ENCODE measurements at regions not wholly inside any gene's neighbourhood (a gene's known extent, or its start where the extent isn't known, plus 50 kb on each side); places are given as distances from the start of the nearest gene placed in this dataset.
"Not testable (repeated sequence)": the region's sequence is repeated elsewhere in the genome, so short reads cannot be mapped to it uniquely, and the experiment has no call there.

DNA sequence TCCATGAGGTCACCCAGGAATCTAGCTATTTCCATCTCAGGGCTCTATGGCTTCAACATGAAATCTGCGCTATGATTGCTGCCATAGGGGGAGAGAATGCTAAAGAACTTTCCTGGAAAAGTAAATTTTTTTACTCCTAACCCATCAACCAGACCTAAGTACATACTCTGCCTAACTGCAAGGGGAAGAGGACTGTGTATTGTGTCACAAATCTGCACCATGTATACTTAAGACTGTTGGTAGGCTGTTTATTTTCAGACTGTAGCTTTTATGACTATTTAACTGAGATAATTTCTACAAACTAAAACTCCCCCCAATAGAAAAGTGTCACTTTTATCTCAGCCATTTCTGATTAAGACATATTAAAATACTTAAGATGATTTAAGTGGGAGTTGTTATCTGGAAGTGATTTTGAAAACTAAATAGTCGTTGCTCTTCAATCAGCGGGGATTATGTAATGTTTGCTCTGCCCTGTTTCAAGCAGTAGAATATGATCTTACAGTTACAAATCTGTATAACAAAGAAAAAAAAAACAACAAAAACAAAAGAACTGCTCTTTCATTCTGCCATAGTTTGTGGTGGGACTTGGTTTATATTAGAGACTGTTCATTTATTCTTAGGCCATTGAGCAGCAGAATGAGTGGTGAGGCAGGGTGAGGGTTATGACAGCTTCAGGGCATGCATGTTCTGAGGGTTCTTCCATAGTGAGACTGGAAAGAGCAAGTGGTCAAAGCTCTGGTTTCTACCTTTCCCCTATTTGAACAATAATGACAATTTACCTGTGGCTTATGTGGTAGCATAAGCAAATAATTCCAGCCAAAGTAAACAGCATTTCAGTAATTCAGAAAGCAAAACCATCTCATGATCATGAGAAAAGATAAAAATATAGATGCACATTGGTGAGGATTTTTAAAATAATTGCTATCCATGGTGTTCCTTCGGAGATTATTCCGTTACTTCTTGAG, 126.3 kb upstream of the CEP162 start:
- DNase-seq = no peak

GRCh38 chr6:84350397-84350796, 123.0 kb upstream of the CEP162 start:
- peak in 2 of 3 donors; percentile 30 to 64 for DNase-seq

GRCh38 chr6:84349542-84349941, 122.1 kb upstream of the CEP162 start:
- no peak for DNase-seq

GRCh38 chr6:84348801-84349200, 121.4 kb upstream of the CEP162 start:
- DNase-seq = no peak

DNA sequence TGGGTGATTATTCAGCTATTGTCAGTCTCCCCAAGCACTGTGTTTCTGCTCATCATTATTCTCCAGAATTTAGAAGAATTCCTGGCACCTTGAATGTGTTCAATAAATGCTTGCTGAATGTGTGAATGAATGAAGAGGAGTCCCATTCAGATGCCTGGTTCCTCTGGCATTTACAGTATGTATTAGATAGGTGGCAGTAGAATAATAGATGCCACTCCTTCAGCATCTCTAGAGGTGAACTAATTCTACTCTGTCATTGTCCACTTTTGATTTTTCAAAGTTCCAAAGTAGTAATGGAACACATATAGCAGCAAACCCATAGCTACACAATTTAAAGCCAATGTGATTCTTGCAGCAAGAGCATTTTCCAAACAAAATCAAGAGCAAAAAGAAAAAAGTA, 118.9 kb upstream of the CEP162 start:
- no peak for DNase-seq

GRCh38 chr6:84344005-84344404, 116.6 kb upstream of the CEP162 start:
- no peak for DNase-seq

DNA sequence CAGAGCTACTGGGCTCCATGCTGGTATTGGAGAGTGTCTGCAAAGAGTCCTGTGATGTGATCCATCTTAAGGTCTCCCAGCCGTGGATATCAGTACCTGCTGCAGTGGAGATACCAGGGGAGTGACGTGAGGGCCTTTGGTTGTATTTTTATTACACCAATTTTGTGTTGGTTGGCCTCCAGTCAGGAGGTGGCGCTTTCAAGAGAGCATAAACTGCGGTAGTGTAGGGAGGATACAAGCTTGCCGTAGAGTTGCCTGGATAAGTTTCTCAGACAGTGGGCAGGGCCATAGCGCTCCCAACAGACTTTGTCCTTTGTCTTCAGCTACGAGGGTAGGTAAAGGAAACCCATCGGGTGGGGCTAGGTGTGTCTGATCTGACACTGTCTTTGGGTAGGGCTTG, 113.0 kb upstream of the CEP162 start:
- no peak for DNase-seq

GRCh38 chr6:84333842-84334241, 106.4 kb upstream of the CEP162 start:
- peak in 2 of 3 donors; percentile 37 to 75 for DNase-seq

DNA sequence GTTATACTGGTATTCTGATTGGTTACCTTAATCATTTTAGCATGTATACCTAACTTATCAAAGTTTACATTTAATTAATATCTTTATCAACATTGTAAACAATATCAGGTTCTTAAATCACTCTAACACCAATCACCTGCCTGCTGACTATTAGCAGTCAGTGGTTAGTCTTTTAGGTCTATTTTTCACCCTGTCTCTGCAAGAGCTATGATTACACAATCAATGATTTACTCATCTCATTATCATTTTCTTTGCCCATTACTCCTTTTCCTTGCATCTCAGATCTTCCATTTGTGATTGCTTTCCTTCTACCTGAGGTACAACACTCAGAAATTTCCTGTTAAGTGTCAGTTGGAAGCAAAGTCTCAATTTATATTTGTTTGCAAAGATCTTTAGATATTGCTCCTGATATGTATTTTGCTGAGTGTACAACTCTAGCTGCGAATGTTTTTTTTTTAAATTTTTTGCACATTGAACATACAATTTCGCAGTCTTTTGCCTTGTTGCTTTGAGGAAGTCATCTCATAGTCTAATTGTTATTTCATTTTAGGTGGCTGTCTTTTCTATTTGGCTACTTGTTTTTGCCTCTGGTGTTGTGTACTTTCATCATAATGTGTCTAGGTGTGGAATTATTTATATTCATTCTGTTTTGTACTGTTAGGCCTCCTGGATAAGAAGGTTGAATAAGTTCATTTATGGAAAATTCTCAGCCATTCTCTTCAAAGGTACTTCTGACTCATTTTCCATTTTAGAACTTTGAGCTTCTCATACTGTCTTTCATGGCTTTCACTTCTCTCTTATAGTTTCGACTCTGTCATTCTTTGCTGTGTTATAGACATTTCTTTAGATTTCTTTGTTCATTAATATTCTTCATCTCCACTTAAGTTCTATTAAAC, 104.9 kb upstream of the CEP162 start:
- no peak for DNase-seq

DNA sequence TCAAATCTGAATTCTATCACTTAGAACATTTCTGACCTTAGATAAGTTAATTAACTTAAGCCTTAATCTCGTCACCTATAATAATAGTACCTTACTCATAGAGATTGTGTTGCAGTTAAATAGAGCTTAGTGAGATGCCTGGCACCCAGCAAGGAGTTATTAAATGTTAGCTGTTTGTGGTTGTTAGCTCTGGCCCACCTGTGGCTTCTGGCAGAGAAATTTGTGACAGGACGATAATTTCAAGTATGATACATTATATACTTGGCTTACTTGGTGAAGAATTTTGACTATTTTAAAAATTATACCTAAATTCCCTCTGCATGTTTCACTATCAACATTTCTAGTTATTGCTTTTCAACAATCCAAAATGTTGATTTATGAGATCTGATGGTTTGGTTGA, 102.9 kb upstream of the CEP162 start:
- DNase-seq = no peak

DNA sequence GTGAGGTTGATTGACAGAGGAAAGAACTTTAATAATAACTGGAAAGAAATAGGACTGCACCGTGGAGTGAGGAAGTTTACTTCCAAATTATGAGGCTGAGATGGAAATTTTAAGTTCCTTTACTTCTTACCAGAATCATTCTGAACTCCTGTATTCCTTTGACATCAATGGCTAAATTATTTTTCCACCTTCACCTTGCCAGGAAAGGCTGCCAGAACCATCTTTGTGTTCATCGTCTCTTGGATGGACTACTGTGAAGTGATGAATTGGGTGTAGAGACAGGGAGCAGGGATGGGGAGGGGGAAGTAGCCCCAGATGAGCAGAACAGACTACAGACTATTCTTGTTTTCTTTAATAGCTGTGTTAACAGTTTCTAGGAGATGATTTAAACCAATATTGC, 102.1 kb upstream of the CEP162 start:
- peak in 2 of 3 donors; percentile 80 for DNase-seq

- DNase-seq = no peak
Measured at GRCh38 chr6:84329077-84329476, 101.6 kb upstream of the CEP162 start.

DNA sequence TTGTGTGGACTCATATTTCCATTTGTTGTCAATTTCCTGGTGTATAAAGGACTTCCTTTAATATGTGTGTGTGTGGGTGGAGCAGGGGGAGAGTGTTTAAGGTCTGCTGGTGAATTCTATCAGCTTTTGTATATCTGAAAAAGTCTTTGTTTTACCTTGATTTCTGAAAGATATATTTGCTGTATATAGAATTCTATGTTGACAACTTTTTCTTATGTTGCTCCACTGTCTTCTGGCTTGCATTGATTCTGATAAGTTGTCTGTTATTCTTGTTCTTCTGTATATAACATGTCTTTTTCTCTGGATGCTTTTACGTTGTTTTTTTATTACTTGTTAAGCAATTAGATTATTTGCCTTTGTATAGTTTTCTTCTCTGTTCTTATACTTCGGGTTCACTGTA, 90.0 kb upstream of the CEP162 start:
- DNase-seq = no peak

DNA sequence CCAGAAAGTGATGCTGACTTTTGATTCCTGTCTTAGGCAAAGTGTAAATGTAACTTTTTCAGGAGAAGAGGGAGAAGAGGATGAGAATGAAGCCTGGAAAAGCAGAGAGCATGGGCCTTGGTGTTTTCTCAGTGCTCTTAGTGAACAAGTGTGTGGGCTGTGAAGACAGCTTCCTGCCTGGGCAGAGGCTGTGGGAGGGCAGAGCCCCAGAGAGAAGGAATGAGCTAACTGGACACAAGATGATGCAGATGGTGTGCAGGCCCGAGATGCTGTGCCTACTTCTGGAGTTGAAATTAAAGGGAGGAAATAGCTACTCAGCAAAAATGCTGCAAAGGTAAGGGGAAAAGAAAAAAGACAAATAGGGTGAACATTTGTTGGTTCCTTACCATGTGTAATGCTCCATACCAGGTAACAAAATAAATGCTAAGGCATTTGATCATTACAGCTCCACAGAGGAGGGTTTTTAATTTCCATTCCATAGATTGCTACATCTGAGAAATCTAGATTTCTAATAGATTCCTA, 87.0 kb upstream of the CEP162 start:
- no peak for DNase-seq

- DNase-seq = peak in 1 of 3 donors; percentile 22
Measured at GRCh38 chr6:84309336-84309735, 81.9 kb upstream of the CEP162 start.

DNA sequence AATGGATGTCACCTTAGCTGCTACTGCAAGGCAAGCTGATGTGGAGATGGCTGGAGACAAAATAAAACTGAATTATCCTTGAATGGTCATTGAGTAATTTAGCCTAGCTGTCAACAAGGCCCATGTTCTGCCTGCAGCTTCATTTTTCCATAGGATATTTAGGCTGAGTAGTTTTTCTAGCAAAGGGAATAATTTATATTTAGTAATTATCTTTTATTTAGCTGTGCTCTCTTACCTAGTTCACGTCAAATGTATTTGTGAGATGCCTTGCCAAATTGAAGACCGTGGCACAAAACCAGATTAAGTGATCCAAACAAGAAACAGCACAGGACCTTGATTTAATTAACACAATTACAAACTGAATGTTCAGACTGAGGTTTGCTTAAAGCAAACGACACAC, 77.4 kb upstream of the CEP162 start:
- no peak for DNase-seq

DNA sequence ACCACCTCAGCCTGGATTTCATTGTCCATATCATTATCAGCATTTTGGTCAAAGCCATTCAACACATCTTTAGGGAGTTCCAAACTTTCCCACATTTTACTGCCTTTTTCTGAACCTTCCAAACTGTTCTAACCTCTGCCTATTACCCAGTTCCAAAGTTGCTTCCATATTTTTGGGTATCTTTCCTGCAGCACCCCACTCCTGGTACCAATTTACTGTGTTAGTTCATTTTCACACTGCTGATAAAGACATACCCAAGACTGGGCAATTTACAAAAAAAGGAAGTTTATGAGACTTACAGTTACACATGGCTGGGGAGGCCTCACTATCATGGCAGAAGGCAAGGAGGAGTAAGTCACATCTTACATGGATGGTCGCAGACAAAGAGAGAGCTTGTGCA, 63.6 kb upstream of the CEP162 start:
- not testable (repeated sequence) for DNase-seq

- DNase-seq = no peak
Measured at GRCh38 chr6:84284428-84285049, 57.1 kb upstream of the CEP162 start.

DNA sequence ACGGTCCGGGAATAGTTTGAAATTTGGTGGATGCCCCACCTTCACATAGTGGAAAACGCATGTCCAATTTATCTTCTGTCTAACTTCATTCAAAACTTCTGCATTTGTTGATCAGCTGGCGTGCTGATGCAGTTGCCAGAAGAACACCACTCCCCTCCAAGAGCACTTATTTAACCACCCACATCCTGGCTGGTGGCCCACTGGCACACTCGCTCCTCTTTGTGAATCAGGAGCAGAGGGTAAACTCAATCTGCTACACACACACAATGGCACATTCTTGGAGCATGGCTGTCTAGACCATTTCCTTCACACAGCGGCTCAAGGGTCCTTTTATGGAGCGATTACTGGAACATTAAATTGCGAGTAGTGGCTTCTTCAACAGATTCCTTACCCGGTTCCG, 55.1 kb upstream of the CEP162 start:
- peak in 1 of 3 donors; percentile 38 for DNase-seq

GRCh38 chr6:84280639-84281038, 53.2 kb upstream of the CEP162 start:
- DNase-seq = no peak

- no peak for DNase-seq
Measured at GRCh38 chr6:84280030-84280429, 52.6 kb upstream of the CEP162 start.

All from muscle of back (tissue), 3 donors.